Retinal pigment epithelial cell (primary cell): ENCODE measurements at regions not wholly inside any gene's neighbourhood (a gene's known extent, or its start where the extent isn't known, plus 50 kb on each side); places are given as distances from the start of the nearest gene placed in this dataset.
"Not testable (repeated sequence)": the region's sequence is repeated elsewhere in the genome, so short reads cannot be mapped to it uniquely, and the experiment has no call there.

Source experiments
- DNase-seq: peaks from one replicate; pipeline ENCODE4 v3.0.0-alpha.2; 2010; ENCODE audit warnings: low read depth
- H3K4me3 ChIP-seq: 2 replicates; pipeline ENCODE4 v1.5.1; 2011; ENCODE audit warnings: mild to moderate bottlenecking, low read length, control low read depth, moderate library complexity
- TF ChIP-seq, protein P1 (sequence below): conservative IDR thresholded peaks from 2 replicates; pipeline ENCODE4 v1.5.1; 2011; ENCODE audit warnings: low read depth, low read length, control low read depth, inconsistent platforms

GRCh38 chr1:222187566-222188332 lies 360.2 kb downstream of the HHIPL2 start:
- no peak for DNase-seq
- TF ChIP-seq, protein P1, sequence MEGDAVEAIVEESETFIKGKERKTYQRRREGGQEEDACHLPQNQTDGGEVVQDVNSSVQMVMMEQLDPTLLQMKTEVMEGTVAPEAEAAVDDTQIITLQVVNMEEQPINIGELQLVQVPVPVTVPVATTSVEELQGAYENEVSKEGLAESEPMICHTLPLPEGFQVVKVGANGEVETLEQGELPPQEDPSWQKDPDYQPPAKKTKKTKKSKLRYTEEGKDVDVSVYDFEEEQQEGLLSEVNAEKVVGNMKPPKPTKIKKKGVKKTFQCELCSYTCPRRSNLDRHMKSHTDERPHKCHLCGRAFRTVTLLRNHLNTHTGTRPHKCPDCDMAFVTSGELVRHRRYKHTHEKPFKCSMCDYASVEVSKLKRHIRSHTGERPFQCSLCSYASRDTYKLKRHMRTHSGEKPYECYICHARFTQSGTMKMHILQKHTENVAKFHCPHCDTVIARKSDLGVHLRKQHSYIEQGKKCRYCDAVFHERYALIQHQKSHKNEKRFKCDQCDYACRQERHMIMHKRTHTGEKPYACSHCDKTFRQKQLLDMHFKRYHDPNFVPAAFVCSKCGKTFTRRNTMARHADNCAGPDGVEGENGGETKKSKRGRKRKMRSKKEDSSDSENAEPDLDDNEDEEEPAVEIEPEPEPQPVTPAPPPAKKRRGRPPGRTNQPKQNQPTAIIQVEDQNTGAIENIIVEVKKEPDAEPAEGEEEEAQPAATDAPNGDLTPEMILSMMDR, result no peak
- no peak overlapping the region for H3K4me3 ChIP-seq

DNA sequence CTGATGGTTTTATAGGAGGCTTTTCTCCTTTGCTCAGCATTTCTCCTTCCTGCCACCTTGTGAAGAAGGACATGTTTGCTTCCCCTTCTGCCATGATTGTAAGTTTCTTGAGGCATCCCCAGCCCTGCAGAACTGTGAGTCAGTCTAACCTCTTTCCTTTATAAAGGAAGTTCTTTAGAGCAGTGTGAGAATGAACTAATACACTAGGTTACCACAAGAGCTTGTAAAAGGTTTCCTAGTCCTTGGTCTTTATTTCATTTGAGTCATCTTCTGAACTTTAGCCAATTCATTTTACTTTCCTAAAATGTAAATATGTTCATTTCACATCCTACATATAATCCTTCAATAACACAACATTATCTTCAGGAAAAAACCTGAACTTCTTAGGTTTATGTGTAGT lies 365.3 kb downstream of the HHIPL2 start:
- TF ChIP-seq, protein P1, result no peak
- DNase-seq, result no peak
- H3K4me3 ChIP-seq, result no peak overlapping the region

- TF ChIP-seq, protein P1, result no peak
- no peak for DNase-seq
- H3K4me3 ChIP-seq, result no peak overlapping the region
Measured at GRCh38 chr1:222181191-222181590, 366.7 kb downstream of the HHIPL2 start.

DNA sequence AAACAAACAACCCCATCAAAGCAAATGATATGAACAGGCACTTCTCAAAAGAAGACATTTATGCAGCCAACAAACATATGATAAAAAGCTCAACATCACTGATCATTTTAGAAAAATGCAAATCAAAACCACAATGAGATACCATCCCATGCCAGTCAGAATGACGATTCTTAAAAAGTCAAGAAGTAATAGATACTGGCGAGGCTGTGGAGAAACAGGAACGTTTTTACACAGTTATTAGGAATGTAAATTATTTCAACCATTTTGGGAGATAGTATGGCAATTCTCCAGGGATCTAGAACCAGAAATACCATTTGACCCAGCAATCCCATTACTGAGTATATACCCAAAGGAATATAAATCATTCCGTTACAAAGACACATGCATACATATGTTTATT lies 370.4 kb downstream of the HHIPL2 start:
- H3K4me3 ChIP-seq, DNase-seq: not testable (repeated sequence)

DNA sequence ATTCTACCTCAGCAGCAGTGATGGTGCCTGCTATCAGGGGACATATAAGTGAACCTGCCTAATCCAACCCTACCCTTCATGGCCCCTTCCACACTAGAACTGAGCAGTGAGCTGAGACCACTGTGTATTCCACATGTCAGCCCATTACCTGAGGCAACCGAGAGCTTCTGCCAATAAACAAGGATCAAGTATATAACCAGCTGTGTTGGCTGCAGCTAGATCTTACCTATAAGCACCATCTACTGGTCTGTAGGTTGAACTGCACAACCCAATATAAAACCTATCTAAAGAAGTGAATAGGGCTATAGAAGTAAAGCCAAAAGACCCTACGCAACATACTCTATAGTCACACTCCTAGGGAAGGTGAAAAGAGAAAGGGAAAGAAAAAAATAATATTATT lies 376.9 kb downstream of the HHIPL2 start:
- DNase-seq, result no peak
- no peak overlapping the region for H3K4me3 ChIP-seq
- TF ChIP-seq, protein P1, result peak; percentile 65

GRCh38 chr1:222168621-222169020 lies 379.3 kb downstream of the HHIPL2 start:
- DNase-seq, result no peak
- no peak overlapping the region for H3K4me3 ChIP-seq
- TF ChIP-seq, protein P1, result no peak

DNA sequence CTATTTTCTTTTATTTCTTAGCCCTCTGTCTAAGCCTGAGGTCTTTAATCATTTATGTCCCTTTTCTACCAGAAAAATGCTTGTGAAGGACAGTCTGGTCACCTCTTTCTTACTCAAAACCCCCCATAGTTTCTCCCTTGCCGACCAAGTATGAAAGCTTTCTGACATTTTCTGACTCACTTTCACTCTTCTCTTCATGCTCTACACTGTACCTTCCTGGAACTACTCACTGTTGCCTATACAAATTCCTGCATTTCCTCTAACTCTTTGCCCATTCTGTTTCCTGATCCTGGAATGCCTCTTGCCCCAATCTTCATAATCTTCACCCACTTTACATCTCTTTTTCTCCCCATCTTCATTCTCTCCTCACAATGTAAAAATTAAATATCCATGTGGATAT lies 380.0 kb downstream of the HHIPL2 start:
- no peak for DNase-seq
- TF ChIP-seq, protein P1, result no peak

More for the DNA sequence above, 380.0 kb downstream of the HHIPL2 start:
- no peak overlapping the region for H3K4me3 ChIP-seq
